H1 (cell line): ENCODE measurements at regions not wholly inside any gene's neighbourhood (a gene's known extent, or its start where the extent isn't known, plus 50 kb on each side); places are given as distances from the start of the nearest gene placed in this dataset.

Experiments
- CTCF ChIA-PET: fragments of 300-600 bp; sonication (Branson Sonifier 250); formaldehyde crosslinking; loops from one replicate; lab custom pipeline; 2021; ENCODE audit not compliant: partially characterized antibody; lab: Charles Lee
- POLR2A ChIA-PET: fragments of 300-600 bp; sonication (Branson Sonifier 250); formaldehyde crosslinking; loops from one replicate; lab custom pipeline; 2021; ENCODE audit warnings: inconsistent platforms; ENCODE audit not compliant: partially characterized antibody; lab: Charles Lee
- DNase-seq, 2 experiments: peaks; one replicate each; pipeline versions ENCODE4 v3.0.0 to v3.0.0-alpha.2; 2010 to 2022; ENCODE audit warnings: low spot score in 2 of 2, low read depth in 1 of 2, mixed read lengths in 1 of 2
- FAIRE-seq: peaks from 2 replicates; lab custom pipeline; 2011; peaks lifted over from hg19 to GRCh38; lab: Jason Lieb, UNC
- H2AFZ ChIP-seq: 2 replicates; pipeline ENCODE4 v1.8.1; 2012; ENCODE audit warnings: low read length, inconsistent platforms
- H2AK5ac ChIP-seq: 2 replicates; pipeline ENCODE4 v1.6.1; 2013; ENCODE audit warnings: low read depth, low read length
- H2BK120ac ChIP-seq: replicated peaks from 2 replicates; pipeline ENCODE3; 2013; ENCODE audit warnings: low read depth, low read length, inconsistent platforms
- H2BK12ac ChIP-seq: 2 replicates; pipeline ENCODE4 v1.6.1; 2013; ENCODE audit warnings: low read depth, low read length
- H2BK15ac ChIP-seq: 2 replicates; pipeline ENCODE4 v1.6.1; 2013; ENCODE audit warnings: low read length
- H2BK20ac ChIP-seq: 2 replicates; pipeline ENCODE4 v1.6.1; 2013; ENCODE audit warnings: low read length
- H2BK5ac ChIP-seq: 2 replicates; pipeline ENCODE4 v1.6.1; 2013; ENCODE audit warnings: low read depth, low read length
- H3K14ac ChIP-seq: 2 replicates; pipeline ENCODE4 v1.6.1; 2013; ENCODE audit warnings: inconsistent platforms; ENCODE audit not compliant: insufficient read length
- H3K18ac ChIP-seq: 2 replicates; pipeline ENCODE4 v1.6.1; 2013; ENCODE audit warnings: low read length; ENCODE audit errors: extremely low read depth
- H3K23ac ChIP-seq: 2 replicates; pipeline ENCODE4 v1.6.1; 2013; ENCODE audit warnings: inconsistent platforms; ENCODE audit not compliant: insufficient read length
- H3K23me2 ChIP-seq: 2 replicates; pipeline ENCODE4 v1.6.1; 2013; ENCODE audit warnings: low read depth, low read length
- H3K27ac ChIP-seq: 2 replicates; pipeline ENCODE4 v1.6.1; 2011; ENCODE audit warnings: low read depth, low read length, inconsistent platforms
- H3K27me3 ChIP-seq, 4 experiments: replicated peaks in 1 of 4; 1 replicate in 1 of 4; 2 replicates in 3 of 4; pipeline versions ENCODE4 v1.6.1 to v1.8.1; 2011 to 2013; ENCODE audit warnings: low read length in 3 of 4, mild to moderate bottlenecking in 3 of 4, inconsistent platforms in 2 of 4, mixed read lengths in 2 of 4, moderate library complexity in 1 of 4; ENCODE audit not compliant: control insufficient read depth in 3 of 4, insufficient read depth in 3 of 4; ENCODE audit errors: extremely low read depth in 1 of 4
- H3K36me3 ChIP-seq, 4 experiments: 2 replicates each; pipeline versions ENCODE4 v1.6.1 to v1.8.1; 2011 to 2013; ENCODE audit warnings: mild to moderate bottlenecking in 4 of 4, low read length in 3 of 4, moderate library complexity in 2 of 4, control low read depth in 1 of 4, inconsistent platforms in 1 of 4; ENCODE audit not compliant: insufficient read depth in 4 of 4, control insufficient read depth in 2 of 4
- H3K4ac ChIP-seq: replicated peaks from 2 replicates; pipeline ENCODE3; 2013; ENCODE audit warnings: low read length, low read depth, mixed read lengths, inconsistent platforms; ENCODE audit not compliant: insufficient read length
- H3K4me1 ChIP-seq, 4 experiments: replicated peaks in 1 of 4; 1 replicate in 1 of 4; 2 replicates in 3 of 4; pipeline versions ENCODE4 v1.6.1 to v1.8.1; 2011 to 2013; ENCODE audit warnings: low read length in 3 of 4, inconsistent platforms in 2 of 4, mixed read lengths in 1 of 4; ENCODE audit not compliant: insufficient read depth in 4 of 4, control insufficient read depth in 3 of 4
- H3K4me2 ChIP-seq, 2 experiments: 2 replicates each; pipeline versions ENCODE4 v1.6.1 to v1.8.1; 2011 to 2013; ENCODE audit warnings: low read depth in 2 of 2, low read length in 2 of 2, control low read depth in 1 of 2, inconsistent platforms in 1 of 2, mild to moderate bottlenecking in 1 of 2; ENCODE audit not compliant: insufficient read depth in 1 of 2
- H3K4me3 ChIP-seq, 4 experiments: fragments of 200-600, 300-600 bp in 1 of 4; sonication (generic), shearing (Covaris generic), sonication (Bioruptor Twin) in 1 of 4; 2 replicates each; pipeline versions ENCODE4 v1.5.1 to v1.8.1; 2011 to 2016; ENCODE audit warnings: low read length in 4 of 4, low read depth in 3 of 4, control low read depth in 2 of 4, inconsistent platforms in 2 of 4, mild to moderate bottlenecking in 2 of 4, mixed read lengths in 1 of 4, moderate library complexity in 1 of 4; ENCODE audit not compliant: insufficient read depth in 2 of 4; ENCODE audit errors: extremely low read depth in 1 of 4
- H3K56ac ChIP-seq: replicated peaks from 2 replicates; pipeline ENCODE3; 2013; ENCODE audit warnings: low read depth, mild to moderate bottlenecking, mixed read lengths, low read length, inconsistent platforms; ENCODE audit not compliant: insufficient read length
- H3K79me1 ChIP-seq: 2 replicates; pipeline ENCODE4 v1.6.1; 2013; ENCODE audit warnings: low read depth, low read length, control low read depth
- H3K79me2 ChIP-seq, 2 experiments: 2 replicates each; pipeline versions ENCODE4 v1.6.1 to v1.8.1; 2012 to 2013; ENCODE audit warnings: low read length in 2 of 2, mild to moderate bottlenecking in 2 of 2, inconsistent platforms in 1 of 2; ENCODE audit not compliant: insufficient read depth in 2 of 2, control insufficient read depth in 1 of 2
- H3K9ac ChIP-seq, 4 experiments: replicated peaks in 1 of 4; 1 replicate in 1 of 4; 2 replicates in 3 of 4; pipeline versions ENCODE4 v1.6.1 to v1.8.1; 2011 to 2013; ENCODE audit warnings: low read depth in 3 of 4, low read length in 3 of 4, control low read depth in 2 of 4, mild to moderate bottlenecking in 2 of 4, moderate library complexity in 2 of 4, inconsistent platforms in 1 of 4; ENCODE audit errors: extremely low read depth in 1 of 4
- H3K9me3 ChIP-seq, 2 experiments: 2 replicates each; pipeline versions ENCODE4 v1.6.1 to v1.8.1; 2012 to 2013; ENCODE audit warnings: mild to moderate bottlenecking in 2 of 2, moderate library complexity in 2 of 2, control low read depth in 1 of 2, inconsistent platforms in 1 of 2, low read depth in 1 of 2, low read length in 1 of 2, mixed read lengths in 1 of 2; ENCODE audit not compliant: insufficient read depth in 2 of 2
- H4K20me1 ChIP-seq, 2 experiments: replicated peaks in 1 of 2; 2 replicates each; pipeline versions ENCODE3 to v1.8.1; 2011 to 2013; ENCODE audit warnings: inconsistent platforms in 2 of 2, low read length in 2 of 2, mild to moderate bottlenecking in 1 of 2; ENCODE audit not compliant: insufficient read depth in 2 of 2, control insufficient read depth in 1 of 2
- H4K5ac ChIP-seq: 2 replicates; pipeline ENCODE4 v1.6.1; 2013; ENCODE audit warnings: low read length, low read depth, mixed read lengths, inconsistent platforms; ENCODE audit not compliant: insufficient read length
- H4K8ac ChIP-seq: 2 replicates; pipeline ENCODE4 v1.8.0; 2013; ENCODE audit warnings: mild to moderate bottlenecking, moderate library complexity, low read length, inconsistent platforms; ENCODE audit not compliant: insufficient read depth; ENCODE audit errors: extremely low read depth
- H4K91ac ChIP-seq: replicated peaks from 2 replicates; pipeline ENCODE3; 2013; ENCODE audit warnings: low read length, mixed read lengths, inconsistent platforms; ENCODE audit not compliant: insufficient read length
- EP300 ChIP-seq, 2 experiments: IDR thresholded peaks; 1 replicate in 1 of 2; 2 replicates in 1 of 2; pipeline ENCODE4 v1.6.1; 2011 to 2012; ENCODE audit warnings: low read depth in 2 of 2, low read length in 2 of 2, mild to moderate bottlenecking in 2 of 2, borderline replicate concordance in 1 of 2, inconsistent platforms in 1 of 2, moderate library complexity in 1 of 2
- SAP30 ChIP-seq: fragments of 300-600 bp; sonication (generic); IDR thresholded peaks from 2 replicates; pipeline ENCODE4 v1.7.1; 2012; ENCODE audit warnings: low read length, moderate library complexity, mild to moderate bottlenecking, inconsistent platforms; ENCODE audit not compliant: insufficient read depth, insufficient replicate concordance
- SUZ12 ChIP-seq: fragments of 200-600 bp; sonication (generic); IDR thresholded peaks from 2 replicates; pipeline ENCODE4 v1.6.1; 2012; ENCODE audit warnings: mild to moderate bottlenecking, inconsistent platforms, low read length, moderate library complexity, mixed read lengths
- WGBS, 2 experiments: shearing (Covaris generic) in 1 of 2; methylation state at CpG; one replicate each; pipeline versions ENCODE4 v1.1.6 to v1.1.7; 2013 to 2015; ENCODE audit warnings: low lambda C conversion rate in 2 of 2, mixed read lengths in 2 of 2, inconsistent platforms in 1 of 2, low coverage in 1 of 2, missing lambda C conversion rate in 1 of 2; ENCODE audit not compliant: insufficient replicate concordance in 2 of 2, insufficient coverage in 1 of 2, insufficient read length in 1 of 2; ENCODE audit errors: extremely low coverage in 1 of 2, missing lambda C conversion rate in 1 of 2; 5-methylcytosine and 5-hydroxymethylcytosine counted together

- H2AFZ ChIP-seq, result no peak overlapping the region
- H4K8ac ChIP-seq, result no peak overlapping the region
- POLR2A ChIA-PET, result no interaction called here
- H4K20me1 ChIP-seq, result no peaks in the 10 kb centered on the region
- H3K79me1 ChIP-seq, result no peaks in the 10 kb centered on the region
- H3K56ac ChIP-seq, result no peak overlapping the region
- no peak overlapping the region for H3K4me3 ChIP-seq
- no peak overlapping the region for H4K91ac ChIP-seq
- H3K4ac ChIP-seq, result no peak overlapping the region
- H3K23me2 ChIP-seq, result no peaks in the 10 kb centered on the region
- no peak for TF ChIP-seq EP300 (IDR thresholded peaks at IDR 0.05; ENCODE audit: borderline replicate concordance in 1 of 2, low read depth in 2 of 2, low read length in 2 of 2)
- TF ChIP-seq SAP30, result no peak
- TF ChIP-seq SUZ12, result no peak
- no peak for FAIRE-seq
- H3K27ac ChIP-seq, result no peak overlapping the region
- no peak overlapping the region for H4K5ac ChIP-seq
- no peaks in the 10 kb centered on the region for H3K36me3 ChIP-seq
- no peaks in the 10 kb centered on the region for H3K4me1 ChIP-seq
- DNase-seq, result no peak
- H3K23ac ChIP-seq, result no peak overlapping the region
- H3K18ac ChIP-seq, result no peak overlapping the region
- H3K14ac ChIP-seq, result no peak overlapping the region
- peaks cover 0 to 8% of the 10 kb centered on the region in 2 experiments; a peak in 1 of 4 replicates for H3K9me3 ChIP-seq
- no peak overlapping the region for H2BK12ac ChIP-seq
- no peak overlapping the region for H2BK20ac ChIP-seq
- H3K9ac ChIP-seq, result no peak overlapping the region
- peaks cover 0 to 1% (median 0%) of the 10 kb centered on the region in 4 experiments; a peak in 1 of 7 replicates for H3K27me3 ChIP-seq
- 87% methylated on average over 2 of the region's 2 CpGs; no CpG with 5 or more reads in 1 of the 2 experiments for WGBS, 2 experiments
- no peak overlapping the region for H2BK5ac ChIP-seq
- H3K4me2 ChIP-seq, result no peak overlapping the region
- no peak overlapping the region for H2BK15ac ChIP-seq
- H2AK5ac ChIP-seq, result no peak overlapping the region
- CTCF ChIA-PET, result interaction anchor here (0.6 to 1.2 kb wide), 2 partner anchors 16 to 37 kb away, joined by 3 to 4 read pairs; no protein-coding TSS in a partner anchor
- no peak overlapping the region for H2BK120ac ChIP-seq
- no peaks in the 10 kb centered on the region for H3K79me2 ChIP-seq
Observed at GRCh38 chr13:80510686-80511085, 169.8 kb upstream of the SPRY2 start.
